ENCODE measurements at regions not wholly inside any gene's neighbourhood (a gene's known extent, or its start where the extent isn't known, plus 50 kb on each side); places are given as distances from the start of the nearest gene placed in this dataset.
"Not testable (repeated sequence)": the region's sequence is repeated elsewhere in the genome, so short reads cannot be mapped to it uniquely, and the experiment has no call there.

- no peak for DNase-seq
- H3K36me3 Mint-ChIP-seq = no peaks in the 10 kb centered on the region
- peaks cover 7 to 40% (median 26%) of the 10 kb centered on the region in 7 donors for H3K9me3 Mint-ChIP-seq
- Histone ChIP-seq H2AFZ (ENCODE audit: insufficient read depth, low read depth, low read length, poor library complexity, severe bottlenecking) (no peak overlapping the region), H3K4me3 (replicated peaks in 1 of 3; ENCODE audit: low read depth in 2 of 3, low read length in 3 of 3) (no peak overlapping the region), H3K36me3 (replicated peaks in 1 of 2; ENCODE audit: control insufficient read depth in 1 of 2, insufficient read depth in 2 of 2, low read length in 2 of 2) (no peaks in the 10 kb centered on the region), H3K27me3 (ENCODE audit: control insufficient read depth in 2 of 2, insufficient read depth in 2 of 2, low read length in 2 of 2) (no peaks in the 10 kb centered on the region), H4K20me1 (ENCODE audit: insufficient read depth, low read length) (no peaks in the 10 kb centered on the region), H3K4me2 (replicated peaks; ENCODE audit: extremely low read depth, low read length, poor library complexity, severe bottlenecking) (no peak overlapping the region), H3K79me2 (ENCODE audit: insufficient read depth, low read length) (no peaks in the 10 kb centered on the region), H3K27ac (ENCODE audit: low read depth in 1 of 2, low read length in 2 of 2) (no peak overlapping the region), H3K9ac (ENCODE audit: insufficient read depth, low read length, poor library complexity, severe bottlenecking) (no peak overlapping the region), H3K4me1 (ENCODE audit: control insufficient read depth in 1 of 2, insufficient read depth in 2 of 2, low read length in 2 of 2) (no peaks in the 10 kb centered on the region), H3K9me3 (replicated peaks in 1 of 2; ENCODE audit: control insufficient read depth in 1 of 2, insufficient read depth in 1 of 2, low read length in 2 of 2) (peaks cover 26 to 33% of the 10 kb centered on the region in 2 donors)
- no peaks in the 10 kb centered on the region for H3K27me3 Mint-ChIP-seq (ENCODE audit: low read depth in 3 of 3)
- WGBS (ENCODE audit: insufficient coverage) = no CpG with 5 or more reads among the region's 2 CpGs
- TF ChIP-seq, protein P1, sequence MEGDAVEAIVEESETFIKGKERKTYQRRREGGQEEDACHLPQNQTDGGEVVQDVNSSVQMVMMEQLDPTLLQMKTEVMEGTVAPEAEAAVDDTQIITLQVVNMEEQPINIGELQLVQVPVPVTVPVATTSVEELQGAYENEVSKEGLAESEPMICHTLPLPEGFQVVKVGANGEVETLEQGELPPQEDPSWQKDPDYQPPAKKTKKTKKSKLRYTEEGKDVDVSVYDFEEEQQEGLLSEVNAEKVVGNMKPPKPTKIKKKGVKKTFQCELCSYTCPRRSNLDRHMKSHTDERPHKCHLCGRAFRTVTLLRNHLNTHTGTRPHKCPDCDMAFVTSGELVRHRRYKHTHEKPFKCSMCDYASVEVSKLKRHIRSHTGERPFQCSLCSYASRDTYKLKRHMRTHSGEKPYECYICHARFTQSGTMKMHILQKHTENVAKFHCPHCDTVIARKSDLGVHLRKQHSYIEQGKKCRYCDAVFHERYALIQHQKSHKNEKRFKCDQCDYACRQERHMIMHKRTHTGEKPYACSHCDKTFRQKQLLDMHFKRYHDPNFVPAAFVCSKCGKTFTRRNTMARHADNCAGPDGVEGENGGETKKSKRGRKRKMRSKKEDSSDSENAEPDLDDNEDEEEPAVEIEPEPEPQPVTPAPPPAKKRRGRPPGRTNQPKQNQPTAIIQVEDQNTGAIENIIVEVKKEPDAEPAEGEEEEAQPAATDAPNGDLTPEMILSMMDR (IDR thresholded peaks at IDR 0.05) = no peak
- H3K4me3 Mint-ChIP-seq = no peak overlapping the region
- no peaks in the 10 kb centered on the region for H3K4me1 Mint-ChIP-seq
- intact Hi-C loops (cut with micrococcal nuclease) = no loop called here
- H3K27ac Mint-ChIP-seq = no peak overlapping the region
Observed at GRCh38 chr11:98766903-98767302, 253.8 kb upstream of the CNTN5 start.

GRCh38 chr11:98770046-98770445 lies 250.7 kb upstream of the CNTN5 start:
- H4K20me1 ChIP-seq (ENCODE audit: insufficient read depth, low read length); DNase-seq; H3K9ac ChIP-seq (ENCODE audit: insufficient read depth, low read length, poor library complexity, severe bottlenecking); H3K4me3 Mint-ChIP-seq; H3K27me3 Mint-ChIP-seq (ENCODE audit: low read depth in 3 of 3); H3K27ac Mint-ChIP-seq; H3K4me3 ChIP-seq (replicated peaks in 1 of 3; ENCODE audit: low read depth in 2 of 3, low read length in 3 of 3); intact Hi-C loops (cut with micrococcal nuclease); H3K4me1 Mint-ChIP-seq; H3K4me1 ChIP-seq (ENCODE audit: control insufficient read depth in 1 of 2, insufficient read depth in 2 of 2, low read length in 2 of 2); H3K27ac ChIP-seq (ENCODE audit: low read depth in 1 of 2, low read length in 2 of 2); H3K4me2 ChIP-seq (replicated peaks; ENCODE audit: extremely low read depth, low read length, poor library complexity, severe bottlenecking); H3K27me3 ChIP-seq (ENCODE audit: control insufficient read depth in 2 of 2, insufficient read depth in 2 of 2, low read length in 2 of 2); H3K36me3 Mint-ChIP-seq; H3K79me2 ChIP-seq (ENCODE audit: insufficient read depth, low read length); H2AFZ ChIP-seq (ENCODE audit: insufficient read depth, low read depth, low read length, poor library complexity, severe bottlenecking); H3K36me3 ChIP-seq (replicated peaks in 1 of 2; ENCODE audit: control insufficient read depth in 1 of 2, insufficient read depth in 2 of 2, low read length in 2 of 2): not testable (repeated sequence)
- H3K9me3 ChIP-seq (replicated peaks in 1 of 2; ENCODE audit: control insufficient read depth in 1 of 2, insufficient read depth in 1 of 2, low read length in 2 of 2) = peaks cover 6 to 16% of the 10 kb centered on the region in 2 donors
- peaks cover 0 to 15% (median 8%) of the 10 kb centered on the region in 7 donors for H3K9me3 Mint-ChIP-seq
- 97% methylated on average over 7 of the region's 29 CpGs for WGBS (ENCODE audit: insufficient coverage)

All from CD14-positive monocyte (primary cell).